Pancreas (tissue), 10 donors: ENCODE measurements at regions not wholly inside any gene's neighbourhood (a gene's known extent, or its start where the extent isn't known, plus 50 kb on each side); places are given as distances from the start of the nearest gene placed in this dataset.

Source experiments
- ATAC-seq, 4 donors: fragments of 200-7000 bp; cut with Tn5 transposase; one replicate each; pipeline versions ENCODE4 v1.8.0 to v1.9.1; 2020; ENCODE audit warnings: mild to moderate bottlenecking in 4 of 4, moderate library complexity in 4 of 4
- DNase-seq, 6 donors: peaks; one replicate each; pipeline ENCODE4 v3.0.0-alpha.2; 2020
- FAIRE-seq: peaks from 2 replicates; lab custom pipeline; 2012; peaks lifted over from hg19 to GRCh38; lab: Jason Lieb, UNC
- H3K27ac ChIP-seq, 4 donors: fragments of 200-600 bp; sonication (generic); 1 replicate in 3 of 4; 2 replicates in 1 of 4; pipeline versions ENCODE4 v1.5.0 to v1.8.0; 2020
- H3K27me3 ChIP-seq, 4 donors: fragments of 200-600 bp; one replicate each; pipeline ENCODE4 v1.8.0; 2021
- H3K36me3 ChIP-seq, 3 donors: fragments of 200-600 bp; sonication (generic) in 1 of 3; one replicate each; pipeline versions ENCODE4 v1.5.0 to v1.8.0; 2020 to 2021
- H3K4me1 ChIP-seq, 3 donors: fragments of 200-600 bp; one replicate each; pipeline ENCODE4 v1.8.0; 2021
- H3K4me3 ChIP-seq, 4 donors: fragments of 200-600 bp; sonication (generic) in 2 of 4; one replicate each; pipeline versions ENCODE4 v1.5.0 to v1.8.0; 2020 to 2021
- H3K9me3 ChIP-seq, 4 donors: fragments of 200-600 bp; one replicate each; pipeline ENCODE4 v1.8.0; 2021
- WGBS, 2 donors: extraction: QIAGEN DNeasy Blood & Tissue Kit; methylation state at CpG; one replicate each; pipeline ENCODE4 v1.1.7; 2013; 5-methylcytosine and 5-hydroxymethylcytosine counted together
- intact Hi-C, 3 donors: fragments of 100-400 bp; cut with DNase I; formaldehyde crosslinking; loops; one replicate each; pipeline versions ENCODE4 v1.11.1 to v1.14.2; 2022
- TF ChIP-seq, protein P1 (sequence below), 4 donors: fragments of 200-600 bp; sonication (generic) in 3 of 4; IDR thresholded peaks; one replicate each; pipeline versions ENCODE4 v1.5.0 to v1.8.0; 2021; ENCODE audit warnings: antibody characterized with exemption in 4 of 4
- donor health status: healthy with polysubstance abuse.
- donor health status: DM: no; HTN: no; CAD: no; lungs with moderate emphysema.
- donor health status: DM: no; HTN: no; CAD: no.
- donor health status: control.
- donor health status: control.
- donor health status: Bipolar disorder and iron deficiency.
- donor health status: DM: yes; HTN: yes; CAD: no.
- donor health status: DM: no; HTN: no; CAD: no.
- donor health status: DM: no; HTN: no; CAD: no.
- donor health status: DM: yes; HTN: yes; CAD: no.

DNA sequence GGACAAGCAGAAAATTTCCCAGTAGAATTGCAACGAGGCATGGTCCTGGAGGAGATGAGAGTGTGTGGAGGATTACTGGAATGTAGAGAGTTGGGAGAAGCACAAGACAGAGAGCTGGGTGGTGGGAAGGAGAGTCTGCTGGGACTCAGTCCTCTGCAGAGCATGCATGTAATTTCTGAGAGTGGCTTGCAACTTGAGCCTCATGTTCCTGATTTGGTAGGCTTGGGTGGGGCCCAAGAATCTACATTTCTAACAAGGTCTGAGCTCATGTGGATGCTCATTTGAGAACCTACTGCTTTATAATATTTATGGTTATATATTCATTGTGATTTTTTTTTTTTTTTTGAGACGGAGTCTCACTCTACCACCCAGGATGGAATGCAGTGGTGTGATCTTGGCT, 317.9 kb upstream of the COBL start:
- H3K4me3 ChIP-seq, result no peak overlapping the region
- ATAC-seq, result no peak
- intact Hi-C loops, result no loop called here
- no peak for DNase-seq
- TF ChIP-seq, protein P1, sequence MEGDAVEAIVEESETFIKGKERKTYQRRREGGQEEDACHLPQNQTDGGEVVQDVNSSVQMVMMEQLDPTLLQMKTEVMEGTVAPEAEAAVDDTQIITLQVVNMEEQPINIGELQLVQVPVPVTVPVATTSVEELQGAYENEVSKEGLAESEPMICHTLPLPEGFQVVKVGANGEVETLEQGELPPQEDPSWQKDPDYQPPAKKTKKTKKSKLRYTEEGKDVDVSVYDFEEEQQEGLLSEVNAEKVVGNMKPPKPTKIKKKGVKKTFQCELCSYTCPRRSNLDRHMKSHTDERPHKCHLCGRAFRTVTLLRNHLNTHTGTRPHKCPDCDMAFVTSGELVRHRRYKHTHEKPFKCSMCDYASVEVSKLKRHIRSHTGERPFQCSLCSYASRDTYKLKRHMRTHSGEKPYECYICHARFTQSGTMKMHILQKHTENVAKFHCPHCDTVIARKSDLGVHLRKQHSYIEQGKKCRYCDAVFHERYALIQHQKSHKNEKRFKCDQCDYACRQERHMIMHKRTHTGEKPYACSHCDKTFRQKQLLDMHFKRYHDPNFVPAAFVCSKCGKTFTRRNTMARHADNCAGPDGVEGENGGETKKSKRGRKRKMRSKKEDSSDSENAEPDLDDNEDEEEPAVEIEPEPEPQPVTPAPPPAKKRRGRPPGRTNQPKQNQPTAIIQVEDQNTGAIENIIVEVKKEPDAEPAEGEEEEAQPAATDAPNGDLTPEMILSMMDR (IDR thresholded peaks at IDR 0.05), result no peak
- no peaks in the 10 kb centered on the region for H3K9me3 ChIP-seq
- H3K27me3 ChIP-seq, result no peaks in the 10 kb centered on the region
- H3K27ac ChIP-seq, result no peak overlapping the region
- H3K4me1 ChIP-seq, result no peaks in the 10 kb centered on the region
- 44 to 57% methylated on average over 2 of the region's 2 CpGs for WGBS, 2 donors
- no peak for FAIRE-seq
- no peaks in the 10 kb centered on the region for H3K36me3 ChIP-seq

- 37 to 71% methylated on average over 2 of the region's 2 CpGs for WGBS, 2 donors
- H3K4me3 ChIP-seq, result no peak overlapping the region
- H3K27me3 ChIP-seq, result no peaks in the 10 kb centered on the region
- ATAC-seq (no peak), DNase-seq (no peak), FAIRE-seq (no peak)
- no peaks in the 10 kb centered on the region for H3K9me3 ChIP-seq
- no peak overlapping the region for H3K27ac ChIP-seq
- TF ChIP-seq, protein P1 (IDR thresholded peaks at IDR 0.05), result no peak
- intact Hi-C loops, result no loop called here
- H3K4me1 ChIP-seq, result no peaks in the 10 kb centered on the region
- no peaks in the 10 kb centered on the region for H3K36me3 ChIP-seq
Measured at GRCh38 chr7:51634025-51634424, 317.4 kb upstream of the COBL start.

GRCh38 chr7:51633596-51633995, 317.0 kb upstream of the COBL start:
- 54 to 65% methylated on average over 6 of the region's 6 CpGs for WGBS, 2 donors
- H3K36me3 ChIP-seq, result no peaks in the 10 kb centered on the region
- H3K27me3 ChIP-seq, result no peaks in the 10 kb centered on the region
- FAIRE-seq (no peak), DNase-seq (no peak), ATAC-seq (no peak)
- intact Hi-C loops, result no loop called here
- H3K4me1 ChIP-seq, result no peaks in the 10 kb centered on the region
- no peak overlapping the region for H3K4me3 ChIP-seq
- TF ChIP-seq, protein P1 (IDR thresholded peaks at IDR 0.05), result no peak
- H3K27ac ChIP-seq, result no peak overlapping the region
- no peaks in the 10 kb centered on the region for H3K9me3 ChIP-seq

GRCh38 chr7:51633006-51633405, 316.4 kb upstream of the COBL start:
- Histone ChIP-seq H3K4me1 (no peaks in the 10 kb centered on the region), H3K36me3 (no peaks in the 10 kb centered on the region), H3K4me3 (no peak overlapping the region), H3K27me3 (no peaks in the 10 kb centered on the region), H3K27ac (no peak overlapping the region), H3K9me3 (no peaks in the 10 kb centered on the region)
- TF ChIP-seq, protein P1 (IDR thresholded peaks at IDR 0.05), result no peak
- intact Hi-C loops, result no loop called here
- WGBS, 2 donors, result 57 to 69% methylated on average over 1 of the region's 1 CpG
- ATAC-seq (no peak), FAIRE-seq (no peak), DNase-seq (no peak)

DNA sequence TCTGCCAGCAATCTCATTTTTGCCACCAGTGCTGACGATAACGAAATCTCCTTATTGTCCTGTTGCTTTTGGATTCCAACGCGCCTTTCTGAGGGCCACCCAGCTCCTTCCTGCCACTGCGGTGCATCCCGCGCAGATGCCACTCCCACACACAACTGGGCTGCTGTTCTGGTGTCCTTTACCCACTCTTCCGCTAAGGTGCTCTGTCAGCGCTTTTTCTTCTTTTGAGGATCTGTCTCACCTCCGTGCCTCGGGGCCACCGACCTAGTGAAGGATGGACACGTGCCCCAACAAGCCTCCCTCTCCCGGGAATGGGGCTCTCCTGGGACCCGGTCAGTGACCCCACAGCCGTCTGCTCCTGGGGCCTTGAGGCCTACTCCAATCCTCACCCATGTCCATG, 314.3 kb upstream of the COBL start:
- FAIRE-seq (no peak), DNase-seq (no peak), ATAC-seq (no peak)
- H3K4me3 ChIP-seq, result no peak overlapping the region
- H3K4me1 ChIP-seq, result no peaks in the 10 kb centered on the region
- 77 to 88% methylated on average over 16 of the region's 16 CpGs for WGBS, 2 donors
- H3K27me3 ChIP-seq, result no peaks in the 10 kb centered on the region
- H3K36me3 ChIP-seq, result no peaks in the 10 kb centered on the region
- TF ChIP-seq, protein P1 (IDR thresholded peaks at IDR 0.05), result no peak
- intact Hi-C loops, result no loop called here
- no peak overlapping the region for H3K27ac ChIP-seq
- no peaks in the 10 kb centered on the region for H3K9me3 ChIP-seq
